Keratinocyte (primary cell): ENCODE measurements at regions not wholly inside any gene's neighbourhood (a gene's known extent, or its start where the extent isn't known, plus 50 kb on each side); places are given as distances from the start of the nearest gene placed in this dataset.

Source experiments
- DNase-seq: peaks from one replicate; pipeline ENCODE4 v3.0.0-alpha.2; 2011; ENCODE audit warnings: low read depth, missing footprints, low spot score
- FAIRE-seq: peaks from 2 replicates; lab custom pipeline; 2011; peaks lifted over from hg19 to GRCh38; lab: Jason Lieb, UNC
- H2AFZ ChIP-seq: 2 replicates; pipeline ENCODE4 v1.6.0; 2012; ENCODE audit warnings: low read length, control low read depth, inconsistent platforms; ENCODE audit not compliant: control insufficient read depth
- H3K27ac ChIP-seq: 2 replicates; pipeline ENCODE4 v1.5.1; 2011; ENCODE audit warnings: low read length; ENCODE audit not compliant: control insufficient read depth, insufficient read depth
- H3K27me3 ChIP-seq: 3 replicates; pipeline ENCODE4 v1.6.0; 2011; ENCODE audit warnings: low read length; ENCODE audit not compliant: control insufficient read depth, insufficient read depth; ENCODE audit errors: extremely low read depth
- H3K36me3 ChIP-seq, 2 experiments: 2 replicates in 1 of 2; 3 replicates in 1 of 2; pipeline ENCODE4 v1.5.1; 2011; ENCODE audit warnings: low read length in 2 of 2, mild to moderate bottlenecking in 1 of 2; ENCODE audit not compliant: control insufficient read depth in 2 of 2, insufficient read depth in 2 of 2; ENCODE audit errors: extremely low read depth in 1 of 2
- H3K4me1 ChIP-seq: 3 replicates; pipeline ENCODE4 v1.5.1; 2011; ENCODE audit warnings: low read length; ENCODE audit not compliant: control insufficient read depth, insufficient read depth; ENCODE audit errors: extremely low read depth
- H3K4me2 ChIP-seq: 3 replicates; pipeline ENCODE4 v1.6.0; 2011; ENCODE audit warnings: low read depth, low read length; ENCODE audit not compliant: control insufficient read depth, insufficient read depth; ENCODE audit errors: extremely low read depth
- H3K4me3 ChIP-seq, 3 experiments: fragments of 200-600 bp in 1 of 3; sonication (generic) in 1 of 3; 2 replicates in 2 of 3; 3 replicates in 1 of 3; pipeline ENCODE4 v1.5.1; 2011 to 2016; ENCODE audit warnings: low read length in 3 of 3, mild to moderate bottlenecking in 3 of 3, control low read depth in 2 of 3, inconsistent platforms in 1 of 3, low read depth in 1 of 3, mixed read lengths in 1 of 3, mixed run types in 1 of 3, moderate library complexity in 1 of 3; ENCODE audit not compliant: control insufficient read depth in 2 of 3, insufficient read depth in 2 of 3; ENCODE audit errors: extremely low read depth in 1 of 3
- H3K79me2 ChIP-seq: 2 replicates; pipeline ENCODE4 v1.6.0; 2012; ENCODE audit warnings: low read length; ENCODE audit not compliant: control insufficient read depth, insufficient read depth
- H3K9ac ChIP-seq: 3 replicates; pipeline ENCODE4 v1.6.0; 2011; ENCODE audit warnings: low read length; ENCODE audit not compliant: control insufficient read depth, insufficient read depth; ENCODE audit errors: extremely low read depth
- H3K9me1 ChIP-seq: 3 replicates; pipeline ENCODE4 v1.6.0; 2011; ENCODE audit warnings: low read length; ENCODE audit not compliant: control insufficient read depth, insufficient read depth; ENCODE audit errors: extremely low read depth
- H3K9me3 ChIP-seq: 2 replicates; pipeline ENCODE4 v1.5.1; 2012; ENCODE audit warnings: low read depth, low read length; ENCODE audit not compliant: control insufficient read depth
- H4K20me1 ChIP-seq: 3 replicates; pipeline ENCODE4 v1.6.0; 2011; ENCODE audit warnings: low read length; ENCODE audit not compliant: control insufficient read depth, insufficient read depth; ENCODE audit errors: extremely low read depth
- EZH2 ChIP-seq: IDR thresholded peaks from one replicate; pipeline ENCODE4 v1.6.1; 2012; ENCODE audit warnings: inconsistent platforms, mild to moderate bottlenecking, low read length, moderate library complexity
- dilution Hi-C: fragments of 300-500 bp; cut with MboI; formaldehyde crosslinking; loops from one replicate; pipeline ENCODE4 v1.7.0; 2020; ENCODE audit warnings: low sequenced_read_pairs; ENCODE audit not compliant: extremely low pct_ligation_motif_present
- TF ChIP-seq, protein P1 (sequence below), 3 experiments: IDR thresholded peaks in 1 of 3; conservative IDR thresholded peaks in 1 of 3; optimal IDR thresholded peaks in 1 of 3; 2 replicates in 2 of 3; 3 replicates in 1 of 3; pipeline versions ENCODE3 to v1.5.1; 2011; ENCODE audit warnings: low read length in 3 of 3, mild to moderate bottlenecking in 3 of 3, moderate library complexity in 2 of 3, control low read depth in 1 of 3, inconsistent platforms in 1 of 3; ENCODE audit not compliant: insufficient read depth in 2 of 3; ENCODE audit errors: extremely low read depth in 1 of 3

GRCh38 chr1:177794376-177794991, 175.4 kb downstream of the SEC16B start:
- FAIRE-seq = no peak
- DNase-seq = no peak
- H3K4me3 ChIP-seq = no peak overlapping the region

DNA sequence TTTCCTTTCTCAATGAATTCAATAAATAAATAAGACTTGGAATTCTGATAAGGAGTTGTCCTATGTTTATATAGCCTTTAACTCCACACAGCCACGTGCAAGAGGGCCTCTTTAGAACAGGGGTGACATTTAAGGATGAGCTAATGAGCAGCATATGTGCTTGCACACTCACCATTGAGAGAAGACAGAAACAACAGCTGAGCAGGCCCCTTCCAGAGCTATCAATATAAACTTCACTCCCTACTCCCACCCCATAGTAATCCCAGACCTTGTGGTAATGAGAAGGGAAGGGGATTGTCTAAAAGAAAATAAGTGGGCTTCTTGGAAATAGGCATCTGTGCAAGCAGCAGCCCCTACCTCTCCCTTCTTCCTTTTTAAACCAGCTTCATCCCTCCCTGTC, 176.0 kb downstream of the SEC16B start:
- Histone ChIP-seq H3K4me1 (no peaks in the 10 kb centered on the region), H3K9me1 (no peaks in the 10 kb centered on the region), H4K20me1 (no peaks in the 10 kb centered on the region), H2AFZ (no peak overlapping the region), H3K4me2 (no peak overlapping the region), H3K9ac (no peak overlapping the region), H3K36me3 (no peaks in the 10 kb centered on the region), H3K4me3 (no peak overlapping the region), H3K27ac (no peak overlapping the region), H3K9me3 (no peaks in the 10 kb centered on the region), H3K27me3 (peaks cover 6% of the 10 kb centered on the region), H3K79me2 (no peaks in the 10 kb centered on the region)
- dilution Hi-C loops = no loop called here
- TF ChIP-seq, protein P1, sequence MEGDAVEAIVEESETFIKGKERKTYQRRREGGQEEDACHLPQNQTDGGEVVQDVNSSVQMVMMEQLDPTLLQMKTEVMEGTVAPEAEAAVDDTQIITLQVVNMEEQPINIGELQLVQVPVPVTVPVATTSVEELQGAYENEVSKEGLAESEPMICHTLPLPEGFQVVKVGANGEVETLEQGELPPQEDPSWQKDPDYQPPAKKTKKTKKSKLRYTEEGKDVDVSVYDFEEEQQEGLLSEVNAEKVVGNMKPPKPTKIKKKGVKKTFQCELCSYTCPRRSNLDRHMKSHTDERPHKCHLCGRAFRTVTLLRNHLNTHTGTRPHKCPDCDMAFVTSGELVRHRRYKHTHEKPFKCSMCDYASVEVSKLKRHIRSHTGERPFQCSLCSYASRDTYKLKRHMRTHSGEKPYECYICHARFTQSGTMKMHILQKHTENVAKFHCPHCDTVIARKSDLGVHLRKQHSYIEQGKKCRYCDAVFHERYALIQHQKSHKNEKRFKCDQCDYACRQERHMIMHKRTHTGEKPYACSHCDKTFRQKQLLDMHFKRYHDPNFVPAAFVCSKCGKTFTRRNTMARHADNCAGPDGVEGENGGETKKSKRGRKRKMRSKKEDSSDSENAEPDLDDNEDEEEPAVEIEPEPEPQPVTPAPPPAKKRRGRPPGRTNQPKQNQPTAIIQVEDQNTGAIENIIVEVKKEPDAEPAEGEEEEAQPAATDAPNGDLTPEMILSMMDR (optimal IDR thresholded peaks at IDR 0.05 in 1 of 3, IDR thresholded peaks at IDR 0.05 in 1 of 3, conservative IDR thresholded peaks at IDR 0.05 in 1 of 3; ENCODE audit: extremely low read depth in 1 of 3, insufficient read depth in 2 of 3, low read length in 3 of 3) = no peak
- no peak for TF ChIP-seq EZH2
- no peak for DNase-seq
- no peak for FAIRE-seq

More at GRCh38 chr1:177794376-177794991, 175.4 kb downstream of the SEC16B start:
- H3K27ac ChIP-seq = no peak overlapping the region
- no peaks in the 10 kb centered on the region for H3K36me3 ChIP-seq
- no peaks in the 10 kb centered on the region for H4K20me1 ChIP-seq
- TF ChIP-seq, protein P1 (optimal IDR thresholded peaks at IDR 0.05 in 1 of 3, IDR thresholded peaks at IDR 0.05 in 1 of 3, conservative IDR thresholded peaks at IDR 0.05 in 1 of 3; ENCODE audit: extremely low read depth in 1 of 3, insufficient read depth in 2 of 3, low read length in 3 of 3) = no peak
- TF ChIP-seq EZH2 = no peak
- dilution Hi-C loops = no loop called here
- peaks cover 6% of the 10 kb centered on the region for H3K27me3 ChIP-seq
- H2AFZ ChIP-seq = no peak overlapping the region
- no peaks in the 10 kb centered on the region for H3K9me3 ChIP-seq
- no peak overlapping the region for H3K9ac ChIP-seq
- H3K9me1 ChIP-seq = no peaks in the 10 kb centered on the region
- H3K79me2 ChIP-seq = no peaks in the 10 kb centered on the region
- H3K4me2 ChIP-seq = no peak overlapping the region
- H3K4me1 ChIP-seq = no peaks in the 10 kb centered on the region
